Right lobe of liver (tissue), 4 donors: ENCODE measurements at regions not wholly inside any gene's neighbourhood (a gene's known extent, or its start where the extent isn't known, plus 50 kb on each side); places are given as distances from the start of the nearest gene placed in this dataset.

ENCODE experiments used
- CTCF ChIP-seq, 4 donors: fragments of 200-600 bp in 3 of 4; fragments of 450-650 bp in 1 of 4; IDR thresholded peaks; one replicate each; pipeline versions ENCODE4 v1.5.1 to v1.8.0; 2016 to 2022; ENCODE audit warnings: antibody characterized with exemption in 4 of 4, mild to moderate bottlenecking in 2 of 4
- POLR2A ChIP-seq: fragments of 450-650 bp; IDR thresholded peaks from one replicate; pipeline ENCODE4 v1.6.1; 2017; ENCODE audit warnings: antibody characterized with exemption, mild to moderate bottlenecking
- donor health status: DM: no; HTN: no; CAD: no.
- donor health status: DM: no; HTN: no; CAD: no.
- donor health status: DM: no; HTN: yes; CAD: no.

GRCh38 chr2:142734770-142735169 is 142.7 kb upstream of the KYNU start:
- no peak for TF ChIP-seq POLR2A
- TF ChIP-seq CTCF (IDR thresholded peaks at IDR 0.05): no peak
